Endothelial cell of umbilical vein (primary cell): ENCODE measurements at regions not wholly inside any gene's neighbourhood (a gene's known extent, or its start where the extent isn't known, plus 50 kb on each side); places are given as distances from the start of the nearest gene placed in this dataset.

ENCODE experiments used
- BruUV-seq: library from RNA; stranded (reverse); fragments of 400-500 nt; replicated peaks from 2 replicates; lab custom pipeline; 2021; lab: Mats Ljungman, UMichigan
- CTCF ChIA-PET: fragments of 300-600, 350-600 bp; sonication (Branson Sonifier 250); formaldehyde crosslinking; loops from one replicate; lab custom pipeline; 2021; ENCODE audit warnings: antibody characterized with exemption, inconsistent platforms; lab: Charles Lee
- POLR2A ChIA-PET: fragments of 300-600, 350-600 bp; sonication (Branson Sonifier 250); formaldehyde crosslinking; loops from one replicate; lab custom pipeline; 2021; ENCODE audit warnings: antibody characterized with exemption, inconsistent platforms; lab: Charles Lee
- DNase-seq: peaks from one replicate; pipeline ENCODE4 v3.0.0-alpha.2; 2011; ENCODE audit warnings: low read depth, low spot score
- FAIRE-seq: peaks from 2 replicates; lab custom pipeline; 2011; peaks lifted over from hg19 to GRCh38; lab: Jason Lieb, UNC
- H2AFZ ChIP-seq: 2 replicates; pipeline ENCODE4 v1.6.0; 2012; ENCODE audit warnings: low read depth, low read length, control low read depth, inconsistent platforms
- H3K27ac ChIP-seq: 2 replicates; pipeline ENCODE4 v1.5.1; 2011; ENCODE audit warnings: low read depth, mild to moderate bottlenecking, control low read depth, low read length, moderate library complexity; ENCODE audit not compliant: insufficient read depth
- H3K27me3 ChIP-seq, 2 experiments: 2 replicates each; pipeline versions ENCODE4 v1.6.0 to v1.6.1; 2011; ENCODE audit warnings: low read length in 2 of 2, mixed read lengths in 1 of 2; ENCODE audit not compliant: control insufficient read depth in 2 of 2, insufficient read depth in 2 of 2
- H3K36me3 ChIP-seq, 2 experiments: 2 replicates in 1 of 2; 3 replicates in 1 of 2; pipeline ENCODE4 v1.5.1; 2011; ENCODE audit warnings: low read length in 2 of 2, mild to moderate bottlenecking in 1 of 2, moderate library complexity in 1 of 2; ENCODE audit not compliant: control insufficient read depth in 2 of 2, insufficient read depth in 2 of 2; ENCODE audit errors: extremely low read depth in 1 of 2
- H3K4me1 ChIP-seq: 3 replicates; pipeline ENCODE4 v1.5.1; 2011; ENCODE audit warnings: mild to moderate bottlenecking, low read length; ENCODE audit not compliant: control insufficient read depth, insufficient read depth; ENCODE audit errors: extremely low read depth
- H3K4me2 ChIP-seq: 2 replicates; pipeline ENCODE4 v1.6.1; 2011; ENCODE audit warnings: low read length, control low read depth, mixed read lengths; ENCODE audit not compliant: insufficient read depth
- H3K4me3 ChIP-seq, 3 experiments: fragments of 200-600 bp in 1 of 3; sonication (generic), shearing (Covaris generic) in 1 of 3; replicated peaks in 1 of 3; 2 replicates each; pipeline ENCODE4 v1.5.1; 2011 to 2016; ENCODE audit warnings: control low read depth in 3 of 3, low read length in 3 of 3, mild to moderate bottlenecking in 2 of 3, inconsistent platforms in 1 of 3, low read depth in 1 of 3, moderate library complexity in 1 of 3; ENCODE audit not compliant: insufficient read depth in 1 of 3
- H3K79me2 ChIP-seq: 2 replicates; pipeline ENCODE4 v1.6.0; 2012; ENCODE audit warnings: low read length, inconsistent platforms; ENCODE audit not compliant: control insufficient read depth, insufficient read depth
- H3K9ac ChIP-seq: replicated peaks from 2 replicates; pipeline ENCODE3; 2011; ENCODE audit warnings: low read length, control low read depth; ENCODE audit not compliant: insufficient read depth; ENCODE audit errors: extremely low read depth
- H3K9me1 ChIP-seq: replicated peaks from 3 replicates; pipeline ENCODE4 v1.6.0; 2011; ENCODE audit warnings: mild to moderate bottlenecking, low read length; ENCODE audit not compliant: control insufficient read depth, insufficient read depth; ENCODE audit errors: extremely low read depth
- H3K9me3 ChIP-seq: replicated peaks from 2 replicates; pipeline ENCODE4 v1.5.1; 2012; ENCODE audit warnings: low read length, inconsistent platforms; ENCODE audit not compliant: control insufficient read depth, insufficient read depth
- H4K20me1 ChIP-seq: replicated peaks from 2 replicates; pipeline ENCODE3; 2011; ENCODE audit warnings: mild to moderate bottlenecking, low read length; ENCODE audit not compliant: control insufficient read depth, insufficient read depth; ENCODE audit errors: extremely low read depth
- CTCF ChIP-seq, 2 donors: IDR thresholded peaks; 1 replicate in 1 of 2; 2 replicates in 1 of 2; pipeline ENCODE4 v1.5.1; 2011; ENCODE audit warnings: low read length in 2 of 2, mild to moderate bottlenecking in 2 of 2, moderate library complexity in 2 of 2, control low read depth in 1 of 2, inconsistent platforms in 1 of 2, low read depth in 1 of 2; ENCODE audit not compliant: insufficient read depth in 1 of 2; ENCODE audit errors: extremely low read depth in 1 of 2
- EZH2 ChIP-seq: IDR thresholded peaks from 2 replicates; pipeline ENCODE4 v1.6.1; 2012; ENCODE audit warnings: borderline replicate concordance, low read depth, mild to moderate bottlenecking, moderate library complexity, low read length, inconsistent platforms; ENCODE audit not compliant: severe bottlenecking
- FOS ChIP-seq: IDR thresholded peaks from 2 replicates; pipeline ENCODE4 v1.6.1; 2011; ENCODE audit warnings: mild to moderate bottlenecking, low read length, moderate library complexity, borderline replicate concordance; ENCODE audit not compliant: insufficient read depth
- GATA2 ChIP-seq: IDR thresholded peaks from 2 replicates; pipeline ENCODE4 v1.7.0; 2011; ENCODE audit warnings: low read depth, mild to moderate bottlenecking, moderate library complexity, mixed read lengths, low read length; ENCODE audit not compliant: insufficient read length, insufficient read depth
- JUN ChIP-seq: IDR thresholded peaks from 2 replicates; pipeline ENCODE4 v1.6.1; 2011; ENCODE audit warnings: borderline replicate concordance, low read depth; ENCODE audit not compliant: insufficient read length, insufficient read depth
- MAX ChIP-seq: IDR thresholded peaks from 2 replicates; pipeline ENCODE4 v1.6.1; 2011; ENCODE audit not compliant: insufficient read depth, insufficient read length
- MYC ChIP-seq: IDR thresholded peaks from one replicate; pipeline ENCODE4 v1.6.1; 2011; ENCODE audit warnings: mild to moderate bottlenecking, low read depth, low read length
- POLR2A ChIP-seq: IDR thresholded peaks from 2 replicates; pipeline ENCODE4 v1.6.1; 2012; ENCODE audit warnings: low read depth, mild to moderate bottlenecking, control low read depth, low read length
- POLR2AphosphoS5 ChIP-seq: IDR thresholded peaks from 2 replicates; pipeline ENCODE4 v1.6.1; 2012; ENCODE audit warnings: low read depth, mild to moderate bottlenecking, control low read depth, low read length, moderate library complexity; ENCODE audit not compliant: insufficient read depth
- dilution Hi-C: fragments of 300-500 bp; cut with MboI; formaldehyde crosslinking; loops from one replicate; pipeline ENCODE4 v1.15.0; 2019; ENCODE audit warnings: low sequenced_read_pairs; ENCODE audit not compliant: extremely low pct_ligation_motif_present
- intact Hi-C: fragments of 100-400 bp; cut with micrococcal nuclease; formaldehyde crosslinking; loops from one replicate; pipeline ENCODE4 v1.10.0; 2022

- Histone ChIP-seq H2AFZ (no peak overlapping the region), H3K9ac (no peak overlapping the region), H3K9me3 (no peaks in the 10 kb centered on the region), H3K4me2 (no peak overlapping the region), H3K79me2 (no peaks in the 10 kb centered on the region), H3K9me1 (no peaks in the 10 kb centered on the region), H3K36me3 (no peaks in the 10 kb centered on the region), H4K20me1 (no peaks in the 10 kb centered on the region), H3K4me1 (no peaks in the 10 kb centered on the region), H3K27ac (no peak overlapping the region), H3K27me3 (peaks cover 4 to 5% of the 10 kb centered on the region in 2 experiments), H3K4me3 (no peak overlapping the region)
- FAIRE-seq (no peak), DNase-seq (no peak)
- no TSS peak for BruUV-seq
- dilution Hi-C loops (no loop called here), intact Hi-C loops (no loop called here)
- no peak for TF ChIP-seq POLR2A
- ChIA-PET CTCF (no interaction called here), POLR2A (no interaction called here)
Observed at GRCh38 chr10:5303504-5303903, 61.3 kb upstream of the UCN3 start.

GRCh38 chr10:5305374-5305773 is 59.4 kb upstream of the UCN3 start:
- FAIRE-seq, result no peak
- intact Hi-C loops, result no loop called here
- no TSS peak for BruUV-seq
- ChIA-PET POLR2A (no interaction called here), CTCF (no interaction called here)
- Histone ChIP-seq H3K4me3 (no peak overlapping the region), H3K27me3 (peaks cover 4 to 6% of the 10 kb centered on the region in 2 experiments), H2AFZ (no peak overlapping the region), H3K4me2 (no peak overlapping the region), H4K20me1 (no peaks in the 10 kb centered on the region), H3K79me2 (no peaks in the 10 kb centered on the region), H3K9ac (no peak overlapping the region), H3K36me3 (no peaks in the 10 kb centered on the region), H3K9me1 (no peaks in the 10 kb centered on the region), H3K27ac (no peak overlapping the region), H3K9me3 (no peaks in the 10 kb centered on the region), H3K4me1 (no peaks in the 10 kb centered on the region)
- dilution Hi-C loops, result no loop called here
- no peak for TF ChIP-seq POLR2AphosphoS5
- no peak for TF ChIP-seq MYC
- no peak for TF ChIP-seq CTCF (IDR thresholded peaks at IDR 0.05; ENCODE audit: extremely low read depth in 1 of 2, insufficient read depth in 1 of 2, low read depth in 1 of 2, low read length in 2 of 2)
- TF ChIP-seq MAX, result no peak
- no peak for TF ChIP-seq FOS
- TF ChIP-seq POLR2A, result no peak
- no peak for TF ChIP-seq GATA2
- TF ChIP-seq JUN, result no peak
- TF ChIP-seq EZH2, result no peak
- DNase-seq, result no peak
